Putamen (tissue), 1 donor: ENCODE measurements at regions not wholly inside any gene's neighbourhood (a gene's known extent, or its start where the extent isn't known, plus 50 kb on each side); places are given as distances from the start of the nearest gene placed in this dataset.
A peak's percentile ranks its signal among the peaks of the same experiment; 100 is the strongest.
"Not testable (repeated sequence)": the region's sequence is repeated elsewhere in the genome, so short reads cannot be mapped to it uniquely, and the experiment has no call there.

Source experiments
- DNase-seq: peaks from one replicate; pipeline ENCODE4 v3.0.0-alpha.2; 2016; ENCODE audit warnings: low spot score

DNA sequence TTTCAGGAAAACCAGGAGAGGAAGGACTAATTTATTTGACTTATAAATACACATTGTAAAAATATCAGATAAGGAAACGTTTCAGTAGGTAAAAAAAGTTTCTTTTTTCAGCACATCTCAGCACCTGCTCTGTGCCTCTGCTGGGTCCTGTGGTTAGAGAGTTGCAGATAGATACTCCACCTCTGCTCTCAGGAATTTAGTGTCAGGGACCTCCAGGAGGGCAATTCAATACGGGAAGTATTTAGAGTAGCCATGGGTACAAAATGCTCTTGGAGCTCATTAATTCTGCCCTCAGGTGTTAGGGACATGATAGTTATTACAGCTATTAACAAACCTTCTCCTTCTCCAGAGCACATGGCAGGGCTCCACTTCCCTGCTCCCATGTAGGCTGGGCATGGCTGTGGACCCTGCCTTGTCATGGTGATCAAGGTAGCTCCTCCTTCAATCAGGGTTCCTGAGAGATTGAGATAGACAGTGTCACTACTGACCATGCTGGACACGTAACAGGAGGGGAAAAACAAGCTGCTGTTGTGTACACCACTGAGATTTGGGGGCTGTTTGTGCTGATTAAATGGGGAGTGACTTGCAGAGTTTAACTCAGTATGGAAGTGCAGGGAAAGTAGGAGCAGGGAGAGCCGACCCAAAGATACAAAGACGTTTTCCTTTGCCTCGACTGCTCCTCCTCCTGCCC, 185.6 kb upstream of the COPS8 start:
- no peak for DNase-seq

GRCh38 chr2:236901956-236902355, 183.7 kb upstream of the COPS8 start:
- DNase-seq, result no peak

GRCh38 chr2:236903978-236904377, 181.7 kb upstream of the COPS8 start:
- DNase-seq, result no peak

DNA sequence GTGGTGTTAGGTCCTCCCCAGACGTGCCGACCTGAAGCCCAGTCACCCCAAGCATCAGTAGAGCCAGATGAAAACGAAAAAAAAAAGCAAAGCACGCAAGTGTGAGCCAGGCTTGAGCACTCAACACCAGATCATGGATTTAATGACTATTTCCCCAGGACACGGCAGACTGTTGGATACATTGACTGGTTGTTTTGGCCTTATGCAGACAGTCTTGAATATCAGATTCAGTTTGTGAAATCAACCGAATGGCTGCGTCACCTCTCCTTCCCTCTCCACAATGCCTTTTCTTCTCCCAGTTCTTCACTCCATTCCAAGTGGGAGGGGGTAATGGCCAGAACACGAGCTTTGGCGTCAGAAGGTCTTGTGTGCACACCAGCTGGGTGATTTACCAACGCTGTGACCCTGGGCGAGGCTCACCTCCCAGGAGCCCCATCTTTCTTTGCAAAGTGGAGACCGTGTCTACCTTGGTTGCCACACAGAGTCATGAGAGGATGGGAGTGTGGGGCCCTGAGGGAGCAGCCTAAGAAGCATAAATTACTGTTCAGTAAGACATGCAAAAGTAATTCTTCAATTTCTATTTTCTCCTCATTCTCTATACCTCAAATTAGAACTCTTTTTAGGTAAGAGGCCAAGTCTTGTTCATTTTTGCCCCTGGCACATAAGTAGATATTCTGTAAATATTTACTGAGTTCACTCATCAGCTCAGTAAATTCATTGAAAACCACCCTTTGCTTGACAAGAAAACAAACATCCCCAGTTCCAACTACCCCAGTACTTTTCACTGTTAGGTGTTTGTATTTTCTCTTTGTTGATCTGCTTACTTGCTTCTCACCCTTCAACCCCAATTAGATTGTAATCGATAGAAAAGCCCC, 181.1 kb upstream of the COPS8 start:
- no peak for DNase-seq

- DNase-seq, result no peak
Observed at GRCh38 chr2:236905976-236906375, 179.7 kb upstream of the COPS8 start.

DNA sequence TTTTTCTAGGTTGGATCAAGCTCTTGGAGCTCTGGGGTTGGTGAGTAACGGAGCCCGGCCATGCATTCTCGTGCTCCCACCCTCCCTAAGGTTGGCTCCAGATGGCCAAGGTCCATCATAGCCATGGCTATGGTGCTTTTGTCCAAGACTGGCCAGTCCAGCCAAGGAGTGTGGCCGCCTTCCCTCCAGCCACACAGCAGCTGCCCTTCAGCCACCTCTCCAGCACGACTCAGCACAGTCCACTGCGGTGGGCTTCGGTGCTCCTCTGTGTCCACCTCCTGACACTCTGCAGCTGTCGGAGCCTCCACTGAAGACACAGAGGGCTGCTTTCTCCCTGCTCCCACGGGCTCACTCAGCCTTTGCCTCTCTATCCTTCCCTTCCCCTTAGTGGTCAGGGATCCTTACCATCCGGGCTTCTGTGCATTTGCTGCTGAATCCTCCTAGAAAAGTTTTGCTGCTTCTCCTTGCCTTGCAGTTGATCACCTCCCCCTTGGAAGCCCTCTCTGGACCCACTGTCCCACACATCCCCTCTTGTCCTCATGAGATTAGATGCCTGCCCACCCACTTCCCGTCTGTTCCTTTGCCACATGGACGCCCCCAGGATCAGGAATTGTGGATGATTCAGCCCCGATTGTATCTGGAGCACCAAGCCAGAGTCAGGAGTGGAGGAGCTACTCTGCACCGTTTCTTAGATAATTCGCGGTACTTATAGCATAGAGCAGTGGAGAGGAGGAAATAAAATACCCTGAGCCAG, 177.1 kb upstream of the COPS8 start:
- DNase-seq, result peak; percentile 55

- DNase-seq, result no peak
Observed at GRCh38 chr2:236909193-236909504, 176.5 kb upstream of the COPS8 start.

DNA sequence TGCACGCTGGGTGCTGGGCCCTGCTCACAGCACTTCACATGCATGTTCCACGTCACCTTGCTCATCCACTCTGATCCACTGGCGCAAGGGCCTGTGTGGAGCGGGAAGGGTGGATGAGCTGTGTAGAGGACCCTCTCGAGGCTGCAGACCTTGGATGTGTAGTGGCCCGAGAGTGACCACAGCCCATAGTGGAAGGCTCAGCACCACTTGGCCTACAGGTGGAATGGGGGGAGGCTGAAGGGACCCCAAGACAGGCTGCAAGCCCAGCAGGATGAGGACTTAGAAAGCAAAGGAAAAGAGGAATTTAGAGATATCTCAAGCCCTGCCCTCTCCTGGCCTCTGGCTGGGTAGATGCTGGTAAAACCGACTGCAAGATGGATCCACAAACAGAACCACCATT, 175.9 kb upstream of the COPS8 start:
- DNase-seq, result no peak

- DNase-seq, result no peak
Observed at GRCh38 chr2:236910781-236911495, 174.8 kb upstream of the COPS8 start.

GRCh38 chr2:236912326-236913120, 173.2 kb upstream of the COPS8 start:
- DNase-seq, result no peak

- no peak for DNase-seq
Observed at GRCh38 chr2:236915186-236915585, 170.5 kb upstream of the COPS8 start.

DNA sequence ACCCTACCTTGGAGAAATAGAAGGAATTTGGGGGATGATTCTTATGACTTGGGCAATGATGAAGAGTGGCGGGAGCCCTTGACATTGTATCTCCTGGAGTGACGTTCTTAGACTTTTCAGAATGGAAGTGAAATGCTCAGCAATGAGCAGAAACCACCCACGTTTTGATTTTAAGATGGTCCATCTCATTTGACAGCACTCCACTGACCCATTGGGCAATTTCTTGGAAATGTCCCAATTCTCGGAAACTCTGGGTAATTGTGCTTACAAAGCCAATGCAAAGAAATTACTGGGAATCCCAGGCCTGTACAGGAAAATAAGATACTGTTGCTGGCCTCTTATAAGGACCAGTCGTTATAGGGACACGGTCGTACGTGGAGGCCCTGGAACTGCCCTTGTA, 170.0 kb upstream of the COPS8 start:
- DNase-seq, result no peak

- peak; percentile 9 for DNase-seq
Observed at GRCh38 chr2:236916181-236916580, 169.5 kb upstream of the COPS8 start.

GRCh38 chr2:236916651-236917050, 169.0 kb upstream of the COPS8 start:
- DNase-seq, result no peak

GRCh38 chr2:236917164-236917563, 168.5 kb upstream of the COPS8 start:
- DNase-seq, result no peak

- no peak for DNase-seq
Observed at GRCh38 chr2:236918545-236918944, 167.1 kb upstream of the COPS8 start.

GRCh38 chr2:236919209-236919608, 166.5 kb upstream of the COPS8 start:
- no peak for DNase-seq

- DNase-seq, result not testable (repeated sequence)
Observed at GRCh38 chr2:236919801-236920379, 165.8 kb upstream of the COPS8 start.

GRCh38 chr2:236922061-236922460, 163.6 kb upstream of the COPS8 start:
- DNase-seq, result no peak

GRCh38 chr2:236928380-236929037, 157.2 kb upstream of the COPS8 start:
- peak; percentile 10 for DNase-seq
